Erythroblast (primary cell): ENCODE measurements at regions not wholly inside any gene's neighbourhood (a gene's known extent, or its start where the extent isn't known, plus 50 kb on each side); places are given as distances from the start of the nearest gene placed in this dataset.

ENCODE experiments used
- DNase-seq, 2 experiments: peaks; one replicate each; lab custom pipeline; 2025; lab: John Stamatoyannopoulos, UW
- GATA1 ChIP-seq: IDR thresholded peaks from 2 replicates; pipeline ENCODE4 v1.6.1; 2011; ENCODE audit warnings: low read depth, mild to moderate bottlenecking, control low read depth, low read length, moderate library complexity
- POLR2A ChIP-seq: IDR thresholded peaks from 2 replicates; pipeline ENCODE4 v1.6.1; 2011; ENCODE audit warnings: mild to moderate bottlenecking, low read length

DNA sequence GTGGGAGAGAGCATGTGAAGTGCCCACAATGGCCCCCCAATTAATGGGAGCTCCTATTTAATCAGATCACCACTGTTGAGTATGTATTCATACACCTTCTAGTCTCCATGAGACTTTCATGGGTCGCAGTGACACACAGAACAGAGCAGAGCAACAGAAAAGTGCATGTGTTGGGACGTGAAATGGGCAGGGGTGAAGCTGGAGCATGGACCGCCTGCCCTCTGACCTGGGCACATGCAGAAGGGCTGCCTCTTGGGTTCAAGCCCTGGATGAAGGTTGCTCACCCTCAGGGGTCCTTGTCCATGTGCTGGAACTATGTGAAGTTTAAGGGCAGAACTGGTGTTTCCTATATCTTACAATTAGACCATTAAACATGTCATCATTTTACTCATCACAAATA is 106.0 kb upstream of the PHACTR3 start:
- TF ChIP-seq POLR2A (no peak), GATA1 (no peak)
- no peak for DNase-seq

DNA sequence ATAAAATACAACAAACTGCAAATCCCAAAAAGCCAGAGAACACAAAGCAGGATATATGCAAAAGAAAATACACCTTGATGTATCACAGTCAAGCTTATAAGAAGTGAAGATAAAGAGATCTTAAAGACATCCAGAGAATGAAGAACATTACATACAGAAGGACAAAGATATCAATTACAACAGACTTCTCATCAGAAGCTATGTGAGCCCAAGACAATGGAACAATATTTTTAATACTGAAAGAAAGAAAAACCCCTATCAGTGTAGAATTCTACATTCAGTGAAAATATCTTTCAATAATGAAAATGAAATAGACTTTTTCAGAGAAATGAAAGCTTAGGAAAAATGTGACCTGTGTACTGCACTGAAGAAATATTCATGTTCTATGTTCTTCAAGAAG is 104.5 kb upstream of the PHACTR3 start:
- no peak for TF ChIP-seq POLR2A
- no peak for TF ChIP-seq GATA1
- no peak for DNase-seq

- TF ChIP-seq GATA1: no peak
- no peak for TF ChIP-seq POLR2A
- no peak for DNase-seq
Observed at GRCh38 chr20:59508729-59509128, 95.6 kb upstream of the PHACTR3 start.

GRCh38 chr20:59512651-59513050 is 91.7 kb upstream of the PHACTR3 start:
- TF ChIP-seq POLR2A (no peak), GATA1 (no peak)
- DNase-seq: no peak

DNA sequence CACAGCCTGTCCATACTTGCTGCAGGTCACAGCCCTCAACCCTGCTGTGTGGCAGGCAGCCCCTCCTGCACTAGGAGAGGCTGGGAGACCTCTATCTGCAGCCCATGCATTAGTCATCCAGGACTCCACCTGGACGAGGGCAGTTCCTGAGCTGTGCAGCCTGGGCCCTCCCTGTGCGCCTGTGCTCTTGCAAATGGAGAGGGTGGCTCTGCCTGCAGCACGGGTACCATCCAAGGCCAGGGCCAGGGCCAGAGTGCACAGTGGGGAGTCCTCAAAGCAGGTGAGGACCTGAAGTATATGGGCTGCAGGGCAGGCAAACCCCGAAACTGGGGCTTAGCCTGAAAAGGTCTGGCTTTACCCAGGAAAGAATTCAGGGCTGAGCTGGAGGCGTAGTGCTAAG is 89.8 kb upstream of the PHACTR3 start:
- DNase-seq: no peak
- TF ChIP-seq GATA1: no peak

GRCh38 chr20:59515013-59515905 is 89.1 kb upstream of the PHACTR3 start:
- TF ChIP-seq GATA1 (no peak), POLR2A (no peak)
- DNase-seq: peak; percentile 11 to 40

DNA sequence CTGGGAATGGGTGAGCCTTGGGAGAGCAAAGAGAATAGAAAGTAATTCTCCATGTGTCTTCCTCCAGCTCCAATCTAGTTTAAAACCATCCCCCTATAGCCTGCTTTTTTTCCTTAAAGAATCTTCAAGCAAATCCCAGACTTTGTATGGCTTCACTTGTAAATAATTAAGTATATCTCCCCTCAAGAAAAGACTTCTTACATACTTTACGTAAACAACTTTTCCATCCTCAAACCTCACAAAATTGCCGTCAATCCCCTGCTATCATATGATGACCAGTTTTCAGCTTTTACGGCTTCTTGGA is 88.5 kb upstream of the PHACTR3 start:
- no peak for TF ChIP-seq POLR2A
- TF ChIP-seq GATA1: no peak
- no peak for DNase-seq

- no peak for TF ChIP-seq GATA1
- TF ChIP-seq POLR2A: no peak
- DNase-seq: peak; percentile 25 to 55
Observed at GRCh38 chr20:59518881-59519706, 85.2 kb upstream of the PHACTR3 start.

DNA sequence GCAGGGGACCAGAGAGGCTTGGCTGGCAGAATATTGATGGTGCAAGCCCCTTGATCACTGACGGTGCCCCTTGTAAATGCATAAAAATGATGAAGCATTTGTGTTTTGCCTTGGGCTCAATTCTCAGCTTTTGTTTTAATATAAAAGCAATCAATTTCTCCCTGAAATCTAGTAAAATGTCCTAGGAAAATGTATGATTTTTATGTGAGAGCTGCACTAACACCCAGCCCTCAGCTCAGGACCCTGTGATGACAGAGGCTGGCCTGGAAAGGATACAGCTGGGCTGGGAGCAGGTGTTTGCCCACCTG is 84.7 kb upstream of the PHACTR3 start:
- TF ChIP-seq GATA1 (no peak), POLR2A (no peak)
- no peak for DNase-seq

DNA sequence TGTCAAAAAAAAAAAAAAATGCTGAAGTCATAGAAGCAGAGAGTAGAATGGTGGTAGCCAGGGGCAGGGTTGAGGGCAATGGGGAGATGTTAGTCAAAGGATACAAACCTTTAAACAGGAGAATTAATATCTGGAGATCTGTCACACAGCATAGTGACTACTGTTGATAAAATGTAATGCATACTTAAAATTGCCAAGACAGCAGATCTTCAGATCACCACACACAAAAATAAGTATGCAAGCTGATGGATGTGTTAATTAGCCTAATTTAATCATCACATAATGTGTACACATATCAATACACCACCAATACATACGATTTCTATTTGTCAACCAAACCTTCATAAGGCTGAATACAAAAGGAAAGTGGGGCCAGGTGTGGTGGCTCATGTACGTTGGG is 83.5 kb upstream of the PHACTR3 start:
- TF ChIP-seq GATA1: no peak
- TF ChIP-seq POLR2A: no peak
- DNase-seq: no peak

DNA sequence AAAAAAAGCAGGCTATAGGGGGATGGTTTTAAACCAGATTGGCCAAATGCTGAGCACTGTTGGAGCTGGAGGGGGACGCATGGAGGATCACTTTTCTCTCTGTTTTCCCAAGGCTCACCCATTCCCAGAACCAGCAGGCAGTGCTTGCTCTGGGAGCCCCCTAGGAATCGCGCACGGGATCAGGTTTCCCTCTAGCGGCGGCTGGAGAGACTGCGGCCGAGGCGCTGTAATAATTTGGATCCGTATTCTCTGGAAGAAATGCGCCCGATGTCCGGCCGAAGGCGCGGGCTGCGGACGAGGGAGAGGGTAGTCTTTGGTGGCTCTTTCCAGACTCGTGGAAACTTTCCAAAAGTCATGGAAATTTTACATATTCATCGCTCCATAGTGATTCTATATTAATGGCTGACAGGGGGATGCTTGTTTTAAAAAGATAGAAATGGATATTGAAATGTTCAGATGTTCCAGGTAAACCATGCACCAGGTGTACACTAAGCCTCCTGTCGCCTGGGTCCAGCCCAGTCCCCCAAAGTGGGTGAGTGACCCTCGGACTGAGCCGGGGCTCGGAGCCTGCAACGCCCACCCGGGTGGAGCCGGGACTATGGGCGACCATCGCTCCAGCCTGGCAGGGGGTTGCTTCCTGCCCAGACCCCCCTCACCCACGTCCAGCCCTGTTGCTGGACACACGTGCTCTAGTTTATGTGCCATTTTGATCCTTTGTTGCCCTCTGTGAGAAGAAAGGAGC is 78.7 kb upstream of the PHACTR3 start:
- no peak for TF ChIP-seq GATA1
- TF ChIP-seq POLR2A: no peak
- DNase-seq: peak; percentile 15 to 46

GRCh38 chr20:59526242-59527225 is 77.8 kb upstream of the PHACTR3 start:
- TF ChIP-seq GATA1 (no peak), POLR2A (no peak)
- DNase-seq: no peak

DNA sequence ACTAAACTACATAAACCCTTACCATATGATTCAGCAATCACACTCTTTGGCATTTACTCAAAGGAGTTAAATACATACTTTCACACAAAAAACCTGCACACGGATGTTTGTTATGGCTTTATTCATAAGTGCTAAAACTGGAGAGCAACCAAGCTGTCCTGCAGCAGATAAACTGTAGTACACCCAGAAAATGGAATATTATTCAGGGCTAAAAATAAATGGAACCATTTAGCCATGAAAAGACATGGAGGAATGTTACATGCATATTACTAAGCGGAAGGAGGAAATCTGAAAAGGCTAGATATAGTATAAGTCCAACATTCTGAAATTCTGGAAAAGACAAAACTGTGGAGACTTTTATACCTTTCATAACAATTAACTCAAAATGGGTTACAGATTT is 73.6 kb upstream of the PHACTR3 start:
- TF ChIP-seq POLR2A: no peak
- no peak for TF ChIP-seq GATA1
- DNase-seq: no peak
